Naive thymus-derived CD8-positive, alpha-beta T cell (primary cell): ENCODE measurements at regions not wholly inside any gene's neighbourhood (a gene's known extent, or its start where the extent isn't known, plus 50 kb on each side); places are given as distances from the start of the nearest gene placed in this dataset.

ENCODE experiments used
- ATAC-seq, 2 donors: fragments of 150-1000 bp; cut with Tn5 transposase in 1 of 2; sonication (Bioruptor Pico), chemical (Tn5 transposase) in 1 of 2; 1 replicate in 1 of 2; 2 replicates in 1 of 2; pipeline ENCODE4 v1.10.0; 2021; ENCODE audit warnings: mild to moderate bottlenecking in 2 of 2, moderate library complexity in 2 of 2
- POLR2A ChIA-PET: fragments of 350-600 bp; sonication (Branson Sonifier 250); formaldehyde crosslinking; loops from one replicate; lab custom pipeline; 2021; ENCODE audit warnings: antibody characterized with exemption; lab: Charles Lee
- DNase-seq, 10 donors: peaks; one replicate each; pipeline versions ENCODE4 v3.0.0 to v3.0.0-alpha.2; 2020 to 2022
- H3K27ac Mint-ChIP-seq, 10 donors: one replicate each; pipeline ENCODE4 v1.8.0; 2020 to 2022; ENCODE audit warnings: mild to moderate bottlenecking in 10 of 10, mixed read lengths in 10 of 10, moderate library complexity in 4 of 10, inconsistent platforms in 1 of 10
- H3K27me3 Mint-ChIP-seq, 5 donors: one replicate each; pipeline ENCODE4 v1.8.0; 2021 to 2022; ENCODE audit warnings: mixed read lengths in 5 of 5
- H3K36me3 Mint-ChIP-seq, 3 donors: one replicate each; pipeline ENCODE4 v1.8.0; 2020 to 2022; ENCODE audit warnings: mixed read lengths in 3 of 3, mild to moderate bottlenecking in 2 of 3, inconsistent platforms in 1 of 3
- H3K4me1 Mint-ChIP-seq, 4 donors: one replicate each; pipeline ENCODE4 v1.8.0; 2021 to 2022; ENCODE audit warnings: mixed read lengths in 4 of 4
- H3K4me3 Mint-ChIP-seq, 10 donors: one replicate each; pipeline ENCODE4 v1.8.0; 2020 to 2022; ENCODE audit warnings: mild to moderate bottlenecking in 10 of 10, mixed read lengths in 10 of 10, moderate library complexity in 6 of 10, inconsistent platforms in 1 of 10
- H3K9me3 Mint-ChIP-seq, 9 donors: one replicate each; pipeline ENCODE4 v1.8.0; 2020 to 2022; ENCODE audit warnings: mixed read lengths in 9 of 9, mild to moderate bottlenecking in 3 of 9, inconsistent platforms in 1 of 9, moderate library complexity in 1 of 9

- Mint-ChIP-seq H3K27ac (peak overlapping the region; percentile 2 to 96 (median 83)), H3K4me3 (peak overlapping the region; percentile 12 to 83 (median 66)), H3K4me1 (peaks cover 21 to 53% (median 37%) of the 10 kb centered on the region in 4 donors), H3K9me3 (peaks cover 0 to 11% (median 6%) of the 10 kb centered on the region in 9 donors), H3K36me3 (peaks cover 0 to 12% (median 9%) of the 10 kb centered on the region in 3 donors), H3K27me3 (no peaks in the 10 kb centered on the region)
- POLR2A ChIA-PET = interaction anchor here (0.5 to 0.8 kb wide), 2 partner anchors 262 to 264 kb away, joined by 3 to 7 read pairs; partner anchors contain the start of gene AP5S1
- ATAC-seq (peak; percentile 52 to 74), DNase-seq (peak in 5 of 10 donors; percentile 8 to 49 (median 32))
Measured at GRCh38 chr20:4082406-4083097, 66.1 kb upstream of the SMOX start.

- H3K27ac Mint-ChIP-seq = peak overlapping the region in 2 of 10 donors; percentile 64 to 88
- POLR2A ChIA-PET = no interaction called here
- no peaks in the 10 kb centered on the region for H3K27me3 Mint-ChIP-seq
- peaks cover 21 to 53% (median 37%) of the 10 kb centered on the region in 4 donors for H3K4me1 Mint-ChIP-seq
- peaks cover 0 to 11% (median 6%) of the 10 kb centered on the region in 9 donors for H3K9me3 Mint-ChIP-seq
- H3K4me3 Mint-ChIP-seq = peak overlapping the region in 1 of 10 donors; percentile 54
- H3K36me3 Mint-ChIP-seq = peaks cover 0 to 12% (median 9%) of the 10 kb centered on the region in 3 donors
- DNase-seq = no peak
- ATAC-seq = no peak
Measured at GRCh38 chr20:4081421-4081820, 66.1 kb upstream of the RNF24 start.

- Mint-ChIP-seq H3K9me3 (peaks cover 0 to 4% (median 0%) of the 10 kb centered on the region in 9 donors), H3K4me3 (no peak overlapping the region), H3K27me3 (no peaks in the 10 kb centered on the region), H3K36me3 (peaks cover 0 to 4% (median 3%) of the 10 kb centered on the region in 3 donors), H3K4me1 (peaks cover 1 to 17% (median 7%) of the 10 kb centered on the region in 4 donors), H3K27ac (peak overlapping the region in 2 of 10 donors; percentile 23 to 57)
- POLR2A ChIA-PET = no interaction called here
- ATAC-seq (no peak), DNase-seq (no peak)
Measured at GRCh38 chr20:4076671-4077070, 61.3 kb upstream of the RNF24 start.

DNA sequence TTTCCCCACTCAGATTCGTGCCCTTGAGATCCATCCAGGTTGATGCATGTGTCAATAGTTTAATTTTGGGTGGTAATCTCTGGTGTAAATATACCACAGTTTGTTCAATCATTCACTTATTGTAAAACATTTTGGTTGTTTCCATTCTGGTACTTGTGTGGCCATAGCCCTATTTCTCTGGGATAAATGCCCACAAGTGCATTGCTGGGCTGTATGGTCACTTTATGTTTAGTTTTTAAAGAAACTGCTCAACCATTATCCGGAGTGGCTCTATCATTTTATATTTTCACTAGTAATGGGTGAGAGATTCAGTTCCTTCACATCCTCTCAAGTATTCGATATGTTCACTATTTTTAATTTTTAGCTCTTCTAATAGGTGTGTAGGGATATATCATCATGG is 60.7 kb upstream of the RNF24 start:
- H3K27ac Mint-ChIP-seq = no peak overlapping the region
- ATAC-seq (no peak), DNase-seq (no peak)
- H3K36me3 Mint-ChIP-seq = no peaks in the 10 kb centered on the region
- POLR2A ChIA-PET = no interaction called here
- no peak overlapping the region for H3K4me3 Mint-ChIP-seq
- H3K4me1 Mint-ChIP-seq = peaks cover 0 to 13% (median 7%) of the 10 kb centered on the region in 4 donors
- no peaks in the 10 kb centered on the region for H3K27me3 Mint-ChIP-seq
- H3K9me3 Mint-ChIP-seq = no peaks in the 10 kb centered on the region

- POLR2A ChIA-PET = no interaction called here
- peak overlapping the region in 2 of 10 donors; percentile 2 to 9 for H3K27ac Mint-ChIP-seq
- no peaks in the 10 kb centered on the region for H3K36me3 Mint-ChIP-seq
- no peak for ATAC-seq
- H3K4me3 Mint-ChIP-seq = no peak overlapping the region
- H3K27me3 Mint-ChIP-seq = no peaks in the 10 kb centered on the region
- peaks cover 0 to 13% (median 7%) of the 10 kb centered on the region in 4 donors for H3K4me1 Mint-ChIP-seq
- H3K9me3 Mint-ChIP-seq = peaks cover 0 to under 1% (median 0%) of the 10 kb centered on the region in 9 donors
- DNase-seq = no peak
Measured at GRCh38 chr20:4074877-4075455, 59.6 kb upstream of the RNF24 start.

- no peak for DNase-seq
Measured at GRCh38 chr20:4073852-4074741, 58.7 kb upstream of the RNF24 start.

DNA sequence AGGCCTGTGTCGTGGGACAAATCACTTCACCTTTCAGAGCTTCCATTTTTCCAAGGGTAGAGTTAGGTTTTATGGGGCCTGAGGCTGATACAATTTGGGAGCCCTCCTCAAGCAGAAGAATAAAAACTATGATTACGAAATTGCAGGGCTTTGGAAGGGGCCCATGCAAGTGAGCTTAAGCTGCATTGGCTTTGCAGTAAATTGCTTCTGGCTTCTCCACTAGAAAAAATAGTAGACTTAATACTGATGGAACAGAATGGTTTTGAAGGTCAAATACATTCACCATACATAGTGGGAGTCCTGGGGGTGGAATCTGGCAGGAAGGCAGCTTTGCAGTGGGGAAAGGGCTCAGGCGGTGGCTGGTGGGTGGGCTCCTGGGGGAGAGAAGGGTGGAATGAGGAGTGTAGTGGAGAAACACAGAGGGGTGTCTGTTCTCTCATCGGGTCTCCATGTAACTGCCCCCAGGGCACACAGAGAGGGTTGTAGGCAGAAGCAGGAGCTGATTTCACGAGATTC is 55.9 kb upstream of the RNF24 start:
- H3K4me3 Mint-ChIP-seq = no peak overlapping the region
- H3K27ac Mint-ChIP-seq = no peak overlapping the region
- no peak for DNase-seq
- peaks cover 0 to 1% (median 0%) of the 10 kb centered on the region in 9 donors for H3K9me3 Mint-ChIP-seq
- H3K4me1 Mint-ChIP-seq = peaks cover 0 to 3% (median 0%) of the 10 kb centered on the region in 4 donors
- no peak for ATAC-seq
- no peaks in the 10 kb centered on the region for H3K27me3 Mint-ChIP-seq
- no peaks in the 10 kb centered on the region for H3K36me3 Mint-ChIP-seq
- POLR2A ChIA-PET = no interaction called here

More at GRCh38 chr20:4073852-4074741, 58.7 kb upstream of the RNF24 start:
- no peak for ATAC-seq
- Mint-ChIP-seq H3K9me3 (peaks cover 0 to 1% (median 0%) of the 10 kb centered on the region in 9 donors), H3K27ac (peak overlapping the region in 1 of 10 donors; percentile 2), H3K4me1 (peaks cover 0 to 13% (median 7%) of the 10 kb centered on the region in 4 donors), H3K4me3 (no peak overlapping the region), H3K27me3 (no peaks in the 10 kb centered on the region), H3K36me3 (no peaks in the 10 kb centered on the region)
- POLR2A ChIA-PET = interaction anchor here (0.6 kb wide), 1 partner anchor 982 kb away, joined by 3 read pairs; no protein-coding TSS in a partner anchor

GRCh38 chr20:4070323-4071177 is 55.2 kb upstream of the RNF24 start:
- H3K4me3 Mint-ChIP-seq = no peak overlapping the region

DNA sequence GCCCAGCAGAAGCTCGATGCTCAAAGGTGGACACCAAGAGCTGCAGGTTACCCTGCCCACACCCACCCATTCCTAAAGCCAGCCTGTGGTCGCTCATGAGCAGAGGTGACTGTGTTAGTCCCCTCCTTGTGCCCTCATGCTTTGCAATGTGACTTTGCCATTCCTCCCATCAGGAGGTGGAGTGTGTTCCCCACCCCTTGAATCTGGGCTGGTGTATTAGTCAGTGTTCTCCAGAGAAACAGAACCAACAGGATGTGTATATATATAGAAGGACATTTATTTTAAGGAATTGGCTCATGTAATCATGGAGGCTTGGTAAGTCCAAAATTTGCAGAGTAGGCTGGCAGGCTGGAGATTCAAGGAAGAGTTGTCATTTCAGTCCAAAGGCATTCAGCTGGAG is 54.4 kb upstream of the RNF24 start:
- Mint-ChIP-seq H3K27me3 (no peaks in the 10 kb centered on the region), H3K36me3 (no peaks in the 10 kb centered on the region), H3K4me3 (no peak overlapping the region), H3K9me3 (peaks cover 0 to 1% (median 0%) of the 10 kb centered on the region in 9 donors), H3K27ac (no peak overlapping the region), H3K4me1 (peaks cover 0 to 12% (median 3%) of the 10 kb centered on the region in 4 donors)
- POLR2A ChIA-PET = no interaction called here
- no peak for DNase-seq
- ATAC-seq = no peak

More at GRCh38 chr20:4070323-4071177, 55.2 kb upstream of the RNF24 start:
- ATAC-seq = no peak
- peaks cover 0 to 1% (median 0%) of the 10 kb centered on the region in 9 donors for H3K9me3 Mint-ChIP-seq
- H3K36me3 Mint-ChIP-seq = no peaks in the 10 kb centered on the region
- no peaks in the 10 kb centered on the region for H3K27me3 Mint-ChIP-seq
- POLR2A ChIA-PET = no interaction called here
- no peak overlapping the region for H3K27ac Mint-ChIP-seq
- no peak for DNase-seq
- peaks cover 0 to 7% (median 3%) of the 10 kb centered on the region in 4 donors for H3K4me1 Mint-ChIP-seq

DNA sequence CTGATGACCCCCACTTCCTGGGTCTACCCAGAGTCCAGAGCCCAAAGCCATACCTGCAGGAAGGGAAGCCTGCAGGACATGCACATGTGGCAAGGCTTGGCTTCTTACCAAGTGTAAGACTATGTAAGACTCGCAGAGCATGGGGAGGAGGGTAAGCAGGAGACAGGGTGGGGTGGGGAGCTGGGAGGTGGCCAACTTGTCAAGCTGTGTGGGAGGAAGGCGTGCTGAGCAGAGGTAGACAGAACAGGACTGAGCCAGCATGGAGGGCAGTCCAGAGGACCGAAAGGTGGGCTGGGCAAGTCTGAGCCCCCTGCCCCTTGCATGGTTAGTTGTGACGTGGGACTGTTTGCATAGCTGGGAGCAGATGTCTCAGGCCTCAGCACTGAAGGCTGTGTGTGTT is 53.4 kb upstream of the RNF24 start:
- Mint-ChIP-seq H3K4me3 (no peak overlapping the region), H3K27me3 (no peaks in the 10 kb centered on the region), H3K27ac (no peak overlapping the region), H3K9me3 (peaks cover 0 to 1% (median 0%) of the 10 kb centered on the region in 9 donors), H3K4me1 (peaks cover 0 to 11% (median 4%) of the 10 kb centered on the region in 4 donors), H3K36me3 (no peaks in the 10 kb centered on the region)
- ATAC-seq = no peak
- POLR2A ChIA-PET = no interaction called here
- no peak for DNase-seq

DNA sequence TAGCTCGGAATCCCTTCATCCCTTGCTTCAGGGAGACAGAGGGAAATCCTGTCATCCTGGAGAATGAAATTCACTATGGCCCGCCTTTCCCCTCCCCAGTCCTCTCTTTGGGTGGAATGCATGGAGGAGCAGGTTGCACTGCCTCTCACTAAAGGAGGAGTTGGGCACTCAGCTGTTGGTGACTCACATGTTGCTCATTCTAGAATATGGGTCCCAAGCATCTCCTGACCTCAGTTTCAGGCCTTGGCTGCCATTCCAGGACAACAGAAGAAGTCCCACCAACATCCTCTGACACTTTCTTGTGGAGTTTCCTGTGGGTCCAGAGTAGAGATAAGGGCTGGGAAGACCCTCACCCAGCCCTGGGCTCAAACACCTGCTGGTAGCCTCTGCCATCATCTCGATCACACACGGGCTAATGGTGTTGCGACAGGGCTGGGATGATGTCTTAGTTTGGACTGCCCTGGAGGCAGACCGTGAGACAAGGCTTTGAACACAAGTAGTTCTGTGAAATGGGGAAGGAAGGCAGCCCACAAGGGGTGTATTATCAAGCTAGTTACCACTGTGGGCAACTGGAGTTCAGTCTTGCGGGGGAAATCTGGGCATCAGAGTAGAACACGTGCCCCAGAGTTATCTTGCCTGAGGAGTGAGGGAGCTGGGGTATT is 52.4 kb upstream of the RNF24 start:
- Mint-ChIP-seq H3K4me3 (no peak overlapping the region), H3K9me3 (peaks cover 0 to 1% (median 0%) of the 10 kb centered on the region in 9 donors), H3K36me3 (no peaks in the 10 kb centered on the region), H3K27ac (peak overlapping the region in 2 of 10 donors; percentile 19 to 67), H3K27me3 (no peaks in the 10 kb centered on the region), H3K4me1 (peaks cover 0 to 12% (median 5%) of the 10 kb centered on the region in 4 donors)
- DNase-seq (no peak), ATAC-seq (no peak)
- POLR2A ChIA-PET = no interaction called here
